Breast epithelium (tissue), 3 donors: ENCODE measurements at regions not wholly inside any gene's neighbourhood (a gene's known extent, or its start where the extent isn't known, plus 50 kb on each side); places are given as distances from the start of the nearest gene placed in this dataset.

ENCODE experiments used
- CTCF ChIP-seq, 3 donors: fragments of 450-650 bp; IDR thresholded peaks; one replicate each; pipeline ENCODE4 v1.5.1; 2016 to 2017; ENCODE audit warnings: antibody characterized with exemption in 3 of 3, mild to moderate bottlenecking in 3 of 3, moderate library complexity in 3 of 3
- POLR2AphosphoS5 ChIP-seq, 3 donors: sonication (generic); formaldehyde crosslinking; IDR thresholded peaks; one replicate each; pipeline ENCODE4 v1.6.1; 2017; ENCODE audit warnings: antibody characterized with exemption in 3 of 3

DNA sequence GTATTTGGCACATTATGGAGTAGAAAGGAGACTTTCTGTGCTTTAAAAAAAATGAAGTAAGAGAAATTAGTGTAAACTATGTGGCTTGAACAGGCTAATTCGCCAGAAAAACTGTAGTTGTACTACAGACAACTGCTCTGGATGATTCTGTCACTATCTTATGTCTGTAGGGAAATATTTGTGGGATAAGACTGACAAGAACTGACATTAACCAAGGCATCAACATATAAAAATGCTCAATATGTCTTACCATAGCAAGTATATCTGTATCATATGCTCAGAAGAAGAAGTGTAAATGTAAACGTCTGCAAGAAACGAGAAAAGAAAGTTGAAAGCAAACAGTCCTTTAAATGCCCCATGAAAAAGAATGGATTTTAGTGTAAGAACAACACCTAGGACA is 1545.0 kb downstream of the CDH8 start:
- TF ChIP-seq CTCF (IDR thresholded peaks at IDR 0.05) (no peak), POLR2AphosphoS5 (IDR thresholded peaks at IDR 0.05) (no peak)
